H1 (cell line): ENCODE measurements at regions not wholly inside any gene's neighbourhood (a gene's known extent, or its start where the extent isn't known, plus 50 kb on each side); places are given as distances from the start of the nearest gene placed in this dataset.

Experiments
- TF ChIP-seq, protein P1 (sequence below): fragments of 300-600 bp; sonication (generic); IDR thresholded peaks from 2 replicates; pipeline ENCODE4 v1.7.1; 2012; ENCODE audit warnings: low read length, moderate library complexity, mild to moderate bottlenecking, inconsistent platforms; ENCODE audit not compliant: insufficient replicate concordance

GRCh38 chr2:144333143-144333555, 186.8 kb downstream of the ZEB2 start (continued):
- TF ChIP-seq, protein P1, sequence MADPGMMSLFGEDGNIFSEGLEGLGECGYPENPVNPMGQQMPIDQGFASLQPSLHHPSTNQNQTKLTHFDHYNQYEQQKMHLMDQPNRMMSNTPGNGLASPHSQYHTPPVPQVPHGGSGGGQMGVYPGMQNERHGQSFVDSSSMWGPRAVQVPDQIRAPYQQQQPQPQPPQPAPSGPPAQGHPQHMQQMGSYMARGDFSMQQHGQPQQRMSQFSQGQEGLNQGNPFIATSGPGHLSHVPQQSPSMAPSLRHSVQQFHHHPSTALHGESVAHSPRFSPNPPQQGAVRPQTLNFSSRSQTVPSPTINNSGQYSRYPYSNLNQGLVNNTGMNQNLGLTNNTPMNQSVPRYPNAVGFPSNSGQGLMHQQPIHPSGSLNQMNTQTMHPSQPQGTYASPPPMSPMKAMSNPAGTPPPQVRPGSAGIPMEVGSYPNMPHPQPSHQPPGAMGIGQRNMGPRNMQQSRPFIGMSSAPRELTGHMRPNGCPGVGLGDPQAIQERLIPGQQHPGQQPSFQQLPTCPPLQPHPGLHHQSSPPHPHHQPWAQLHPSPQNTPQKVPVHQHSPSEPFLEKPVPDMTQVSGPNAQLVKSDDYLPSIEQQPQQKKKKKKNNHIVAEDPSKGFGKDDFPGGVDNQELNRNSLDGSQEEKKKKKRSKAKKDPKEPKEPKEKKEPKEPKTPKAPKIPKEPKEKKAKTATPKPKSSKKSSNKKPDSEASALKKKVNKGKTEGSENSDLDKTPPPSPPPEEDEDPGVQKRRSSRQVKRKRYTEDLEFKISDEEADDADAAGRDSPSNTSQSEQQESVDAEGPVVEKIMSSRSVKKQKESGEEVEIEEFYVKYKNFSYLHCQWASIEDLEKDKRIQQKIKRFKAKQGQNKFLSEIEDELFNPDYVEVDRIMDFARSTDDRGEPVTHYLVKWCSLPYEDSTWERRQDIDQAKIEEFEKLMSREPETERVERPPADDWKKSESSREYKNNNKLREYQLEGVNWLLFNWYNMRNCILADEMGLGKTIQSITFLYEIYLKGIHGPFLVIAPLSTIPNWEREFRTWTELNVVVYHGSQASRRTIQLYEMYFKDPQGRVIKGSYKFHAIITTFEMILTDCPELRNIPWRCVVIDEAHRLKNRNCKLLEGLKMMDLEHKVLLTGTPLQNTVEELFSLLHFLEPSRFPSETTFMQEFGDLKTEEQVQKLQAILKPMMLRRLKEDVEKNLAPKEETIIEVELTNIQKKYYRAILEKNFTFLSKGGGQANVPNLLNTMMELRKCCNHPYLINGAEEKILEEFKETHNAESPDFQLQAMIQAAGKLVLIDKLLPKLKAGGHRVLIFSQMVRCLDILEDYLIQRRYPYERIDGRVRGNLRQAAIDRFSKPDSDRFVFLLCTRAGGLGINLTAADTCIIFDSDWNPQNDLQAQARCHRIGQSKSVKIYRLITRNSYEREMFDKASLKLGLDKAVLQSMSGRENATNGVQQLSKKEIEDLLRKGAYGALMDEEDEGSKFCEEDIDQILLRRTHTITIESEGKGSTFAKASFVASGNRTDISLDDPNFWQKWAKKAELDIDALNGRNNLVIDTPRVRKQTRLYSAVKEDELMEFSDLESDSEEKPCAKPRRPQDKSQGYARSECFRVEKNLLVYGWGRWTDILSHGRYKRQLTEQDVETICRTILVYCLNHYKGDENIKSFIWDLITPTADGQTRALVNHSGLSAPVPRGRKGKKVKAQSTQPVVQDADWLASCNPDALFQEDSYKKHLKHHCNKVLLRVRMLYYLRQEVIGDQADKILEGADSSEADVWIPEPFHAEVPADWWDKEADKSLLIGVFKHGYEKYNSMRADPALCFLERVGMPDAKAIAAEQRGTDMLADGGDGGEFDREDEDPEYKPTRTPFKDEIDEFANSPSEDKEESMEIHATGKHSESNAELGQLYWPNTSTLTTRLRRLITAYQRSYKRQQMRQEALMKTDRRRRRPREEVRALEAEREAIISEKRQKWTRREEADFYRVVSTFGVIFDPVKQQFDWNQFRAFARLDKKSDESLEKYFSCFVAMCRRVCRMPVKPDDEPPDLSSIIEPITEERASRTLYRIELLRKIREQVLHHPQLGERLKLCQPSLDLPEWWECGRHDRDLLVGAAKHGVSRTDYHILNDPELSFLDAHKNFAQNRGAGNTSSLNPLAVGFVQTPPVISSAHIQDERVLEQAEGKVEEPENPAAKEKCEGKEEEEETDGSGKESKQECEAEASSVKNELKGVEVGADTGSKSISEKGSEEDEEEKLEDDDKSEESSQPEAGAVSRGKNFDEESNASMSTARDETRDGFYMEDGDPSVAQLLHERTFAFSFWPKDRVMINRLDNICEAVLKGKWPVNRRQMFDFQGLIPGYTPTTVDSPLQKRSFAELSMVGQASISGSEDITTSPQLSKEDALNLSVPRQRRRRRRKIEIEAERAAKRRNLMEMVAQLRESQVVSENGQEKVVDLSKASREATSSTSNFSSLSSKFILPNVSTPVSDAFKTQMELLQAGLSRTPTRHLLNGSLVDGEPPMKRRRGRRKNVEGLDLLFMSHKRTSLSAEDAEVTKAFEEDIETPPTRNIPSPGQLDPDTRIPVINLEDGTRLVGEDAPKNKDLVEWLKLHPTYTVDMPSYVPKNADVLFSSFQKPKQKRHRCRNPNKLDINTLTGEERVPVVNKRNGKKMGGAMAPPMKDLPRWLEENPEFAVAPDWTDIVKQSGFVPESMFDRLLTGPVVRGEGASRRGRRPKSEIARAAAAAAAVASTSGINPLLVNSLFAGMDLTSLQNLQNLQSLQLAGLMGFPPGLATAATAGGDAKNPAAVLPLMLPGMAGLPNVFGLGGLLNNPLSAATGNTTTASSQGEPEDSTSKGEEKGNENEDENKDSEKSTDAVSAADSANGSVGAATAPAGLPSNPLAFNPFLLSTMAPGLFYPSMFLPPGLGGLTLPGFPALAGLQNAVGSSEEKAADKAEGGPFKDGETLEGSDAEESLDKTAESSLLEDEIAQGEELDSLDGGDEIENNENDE, result peak; percentile 52
